ENCODE measurements at regions not wholly inside any gene's neighbourhood (a gene's known extent, or its start where the extent isn't known, plus 50 kb on each side); places are given as distances from the start of the nearest gene placed in this dataset.

DNA sequence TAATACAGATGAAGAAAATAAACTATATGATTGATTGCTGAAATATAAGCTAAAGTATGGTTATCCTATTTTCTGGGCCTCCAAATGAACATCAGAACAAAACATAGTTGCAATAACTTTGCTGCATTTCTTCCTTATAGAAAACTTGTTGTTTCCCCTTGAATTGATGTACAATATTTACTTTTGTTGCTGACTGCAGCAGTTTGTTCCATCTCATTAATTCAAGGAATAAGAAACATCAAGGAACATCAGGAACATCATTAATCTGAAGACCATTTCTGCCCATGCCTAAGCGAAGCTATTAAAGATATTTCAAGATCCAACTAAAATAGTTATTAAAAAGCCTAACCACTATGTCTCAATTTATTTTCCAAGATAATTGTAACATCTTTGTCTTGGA lies 363.6 kb upstream of the EDIL3 start:
- TF ChIP-seq POLR2A (IDR thresholded peaks at IDR 0.05), result no peak
- TF ChIP-seq, protein P1, sequence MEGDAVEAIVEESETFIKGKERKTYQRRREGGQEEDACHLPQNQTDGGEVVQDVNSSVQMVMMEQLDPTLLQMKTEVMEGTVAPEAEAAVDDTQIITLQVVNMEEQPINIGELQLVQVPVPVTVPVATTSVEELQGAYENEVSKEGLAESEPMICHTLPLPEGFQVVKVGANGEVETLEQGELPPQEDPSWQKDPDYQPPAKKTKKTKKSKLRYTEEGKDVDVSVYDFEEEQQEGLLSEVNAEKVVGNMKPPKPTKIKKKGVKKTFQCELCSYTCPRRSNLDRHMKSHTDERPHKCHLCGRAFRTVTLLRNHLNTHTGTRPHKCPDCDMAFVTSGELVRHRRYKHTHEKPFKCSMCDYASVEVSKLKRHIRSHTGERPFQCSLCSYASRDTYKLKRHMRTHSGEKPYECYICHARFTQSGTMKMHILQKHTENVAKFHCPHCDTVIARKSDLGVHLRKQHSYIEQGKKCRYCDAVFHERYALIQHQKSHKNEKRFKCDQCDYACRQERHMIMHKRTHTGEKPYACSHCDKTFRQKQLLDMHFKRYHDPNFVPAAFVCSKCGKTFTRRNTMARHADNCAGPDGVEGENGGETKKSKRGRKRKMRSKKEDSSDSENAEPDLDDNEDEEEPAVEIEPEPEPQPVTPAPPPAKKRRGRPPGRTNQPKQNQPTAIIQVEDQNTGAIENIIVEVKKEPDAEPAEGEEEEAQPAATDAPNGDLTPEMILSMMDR (IDR thresholded peaks at IDR 0.05), result no peak

Data from ovary (tissue), 3 donors.